NCI-H446 treated with DMSO at 0.1 percent for 48 hours (cell line): ENCODE measurements at regions not wholly inside any gene's neighbourhood (a gene's known extent, or its start where the extent isn't known, plus 50 kb on each side); places are given as distances from the start of the nearest gene placed in this dataset.

ENCODE experiments used
- DNase-seq: peaks from one replicate; lab custom pipeline; 2025; lab: John Stamatoyannopoulos, UW

DNA sequence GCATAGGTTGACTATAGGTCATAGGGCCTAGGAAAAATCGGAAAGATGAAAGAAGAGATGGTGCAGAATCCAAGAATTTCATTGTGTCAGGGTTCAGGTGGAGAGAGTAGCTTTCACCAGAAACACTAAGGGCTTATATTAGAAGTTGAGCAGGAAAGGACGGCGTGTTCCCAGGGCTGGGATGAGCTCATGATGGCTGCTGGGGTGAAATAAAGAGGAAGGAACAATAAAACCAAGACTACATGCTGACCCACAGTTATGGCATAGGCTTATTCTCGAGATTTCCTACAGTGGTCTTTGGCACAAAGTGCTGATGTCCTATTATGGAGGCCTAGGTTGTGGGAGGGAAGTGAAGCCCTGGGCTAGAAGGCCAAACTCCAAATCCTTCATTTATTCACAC is 195.8 kb downstream of the PTEN start:
- no peak for DNase-seq

DNA sequence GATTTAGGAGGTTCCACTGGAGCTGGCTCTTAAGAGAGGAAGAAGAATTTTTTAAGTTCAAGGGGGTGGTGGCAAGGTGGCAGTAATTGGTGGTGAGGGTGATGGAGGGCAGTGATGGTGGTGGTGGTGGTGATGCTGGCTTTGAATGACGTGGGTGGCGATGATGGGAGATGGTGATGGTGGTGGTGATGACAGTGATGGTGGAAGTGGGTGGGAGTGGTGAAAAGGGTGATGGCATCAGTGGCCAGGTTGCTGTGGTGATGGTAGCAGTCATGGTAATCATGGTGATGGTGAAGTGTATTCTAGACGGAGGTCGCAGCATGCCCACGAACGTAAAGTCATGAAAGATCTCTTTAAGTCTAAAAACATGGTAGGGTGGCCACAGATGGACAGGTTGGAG is 197.3 kb downstream of the PTEN start:
- DNase-seq: no peak

- DNase-seq: no peak
Observed at GRCh38 chr10:88062385-88062784, 199.0 kb downstream of the PTEN start.

DNA sequence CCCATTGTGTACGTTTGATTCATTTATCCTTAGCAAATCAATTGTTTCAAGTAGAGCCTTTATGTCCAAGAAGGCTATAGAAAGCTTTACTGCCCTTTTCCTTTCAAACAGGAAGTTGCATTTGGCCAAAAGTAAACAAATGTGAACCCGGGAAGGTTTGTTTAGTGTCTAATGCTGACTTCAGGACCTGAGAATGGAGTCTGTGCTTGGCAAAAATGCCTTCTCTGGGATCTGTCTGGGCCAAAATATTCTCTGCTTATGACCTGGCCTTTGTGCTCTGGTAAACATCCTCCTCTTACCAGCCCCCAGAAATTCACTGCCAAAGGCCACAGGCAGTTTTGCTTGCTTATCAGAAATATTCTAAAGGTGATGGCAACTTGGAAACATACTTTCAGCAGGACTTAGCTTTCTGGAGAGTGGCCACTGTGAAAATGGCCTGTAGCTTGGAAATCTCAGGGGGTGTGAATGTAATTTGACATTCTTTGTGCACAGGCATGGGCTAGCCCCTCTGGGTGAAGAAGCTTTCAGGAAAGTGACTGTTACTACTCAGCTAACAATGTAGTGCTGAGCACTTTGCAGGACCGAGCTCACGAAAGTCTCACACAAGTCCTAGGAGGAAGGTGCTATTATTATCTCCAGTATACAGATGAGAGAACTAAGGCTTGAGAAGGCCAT is 199.5 kb downstream of the PTEN start:
- no peak for DNase-seq

DNA sequence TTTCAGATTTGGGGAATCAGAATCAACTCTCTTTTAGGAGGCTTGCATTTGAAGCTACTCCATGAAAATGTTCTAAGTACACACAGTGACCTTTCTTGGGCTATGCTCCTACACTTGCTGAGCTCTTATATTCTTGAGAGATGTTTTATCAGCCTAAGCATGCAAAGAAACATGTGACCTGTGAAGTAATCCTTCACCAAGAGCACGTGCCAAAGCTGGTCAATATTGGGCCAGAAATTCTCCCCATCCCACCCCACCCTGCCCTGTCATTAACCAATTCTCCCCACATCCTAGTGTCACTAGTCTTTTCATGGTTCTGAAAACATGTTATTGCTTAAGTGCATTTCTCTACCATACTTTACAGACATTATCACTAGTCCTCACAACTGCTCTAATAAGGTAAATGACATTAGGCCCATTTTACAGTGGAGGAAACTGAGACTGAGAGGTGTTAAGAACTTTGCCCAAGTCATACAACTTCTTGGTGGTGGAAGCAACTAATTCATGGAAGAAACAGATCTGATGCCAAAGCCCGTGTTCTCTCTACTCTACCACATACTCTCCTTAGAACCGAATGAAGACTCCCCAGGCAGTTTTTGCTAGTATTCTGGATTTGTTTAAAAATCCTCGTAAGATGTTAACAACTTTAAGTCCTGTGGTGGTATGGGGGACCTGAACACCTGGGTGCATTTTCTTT is 200.6 kb downstream of the PTEN start:
- DNase-seq: no peak

- peak; percentile 24 for DNase-seq
Observed at GRCh38 chr10:88064608-88065382, 201.4 kb downstream of the PTEN start.

DNA sequence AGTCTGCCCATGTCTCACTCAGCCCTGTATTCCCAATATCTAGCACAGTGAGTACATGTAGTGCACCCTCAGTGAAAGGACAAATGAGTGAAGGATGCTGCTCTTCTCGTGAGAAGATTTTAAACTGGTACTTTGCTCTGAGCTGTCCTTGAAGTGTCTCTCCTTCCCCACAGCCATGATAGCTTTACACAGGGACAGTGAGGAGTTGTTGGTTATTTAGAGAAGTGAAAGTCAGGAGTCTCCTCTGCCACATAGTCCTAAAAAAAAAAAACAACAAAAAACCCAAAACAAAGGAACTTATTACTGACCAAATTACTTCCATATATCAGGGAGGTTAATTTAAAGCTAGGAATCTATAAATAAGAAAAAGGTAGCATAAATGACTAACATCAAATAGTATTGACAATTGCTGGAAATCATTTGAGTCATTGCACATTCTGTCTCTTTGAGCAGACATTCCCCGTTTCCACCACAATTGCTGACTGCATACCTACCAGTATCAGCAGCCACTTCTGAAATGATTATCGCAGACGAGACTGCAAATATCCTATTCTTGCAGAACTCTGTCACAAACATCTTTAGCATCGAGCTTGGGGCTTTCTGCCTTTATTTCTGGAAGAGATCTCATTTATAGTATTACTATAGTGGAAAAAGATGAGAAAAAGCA is 202.1 kb downstream of the PTEN start:
- DNase-seq: no peak

DNA sequence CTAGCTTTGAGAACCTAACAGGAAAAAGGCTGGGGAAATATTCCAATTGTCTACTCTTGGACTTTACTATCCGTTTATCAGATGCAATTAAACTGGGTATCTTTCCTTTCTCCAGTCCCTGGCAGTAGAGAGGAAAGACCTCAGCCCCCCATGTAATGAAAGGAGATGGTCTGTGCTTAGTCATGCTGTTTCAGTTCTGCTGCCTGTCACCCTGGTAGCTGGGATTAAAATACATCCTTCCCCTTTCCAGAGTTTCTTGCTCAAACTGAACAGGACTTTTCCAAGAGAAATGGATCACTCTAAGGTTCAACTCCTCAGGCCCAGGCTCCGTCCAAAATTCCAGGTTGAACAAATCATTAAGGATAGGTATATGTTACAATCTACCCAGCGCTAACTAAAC is 202.9 kb downstream of the PTEN start:
- DNase-seq: no peak

DNA sequence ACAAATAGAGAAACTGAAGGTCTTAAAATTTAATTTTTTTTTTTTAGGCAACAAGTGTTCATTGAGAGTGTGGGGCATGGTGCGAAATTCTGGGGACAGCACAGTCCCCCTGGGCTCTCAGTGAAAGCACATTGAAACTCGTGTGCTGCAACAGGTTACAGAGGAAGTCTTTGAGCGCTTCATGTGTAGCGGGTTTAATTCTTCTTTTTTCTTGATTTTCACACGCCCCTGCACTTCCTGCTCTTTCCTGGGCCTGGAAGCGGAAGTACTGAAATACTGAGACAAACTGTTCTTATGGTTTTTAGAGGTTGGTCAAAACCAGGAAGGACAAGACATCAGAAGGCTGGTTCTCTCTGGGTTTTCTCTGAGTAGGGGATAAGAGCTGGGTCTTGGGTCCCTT is 203.5 kb downstream of the PTEN start:
- no peak for DNase-seq

GRCh38 chr10:88067737-88068136 is 204.3 kb downstream of the PTEN start:
- DNase-seq: no peak

GRCh38 chr10:88069338-88069737 is 205.9 kb downstream of the PTEN start:
- no peak for DNase-seq

DNA sequence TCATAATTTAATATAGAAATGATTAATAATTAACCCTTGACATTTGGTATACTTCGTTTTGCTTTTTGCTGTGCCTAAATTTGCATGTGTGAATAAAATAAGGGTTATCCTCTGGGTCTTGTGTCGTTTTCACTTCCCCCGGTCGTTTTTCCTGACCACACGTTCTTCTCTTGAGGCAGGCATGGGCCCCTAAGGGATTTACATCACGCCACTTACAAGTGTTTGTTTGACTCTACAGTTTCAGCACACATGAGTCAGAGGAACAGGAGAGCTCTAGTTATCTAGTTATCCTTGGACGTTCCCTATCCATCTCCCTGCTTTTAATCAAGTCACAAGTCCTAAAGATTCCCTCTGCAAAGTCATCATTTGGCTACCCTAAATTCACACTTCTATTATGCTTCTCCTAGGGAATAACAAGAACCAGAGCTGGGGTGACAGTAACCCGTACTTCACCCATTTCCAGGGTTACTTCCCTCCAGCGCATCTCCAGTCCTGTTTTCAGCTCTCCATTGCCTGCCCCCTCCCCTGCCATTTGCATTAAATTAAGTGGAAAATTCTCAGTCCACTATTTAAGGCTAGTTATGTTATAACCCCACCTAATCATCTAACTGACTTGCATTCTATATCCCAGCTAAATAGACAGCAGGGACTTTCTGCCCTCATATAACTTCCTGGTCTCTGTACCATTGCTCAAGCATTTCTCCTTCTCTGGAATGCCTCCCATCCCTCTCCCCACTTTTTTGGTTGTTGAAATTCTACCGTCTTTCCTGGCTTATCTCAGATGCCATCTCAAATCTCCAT is 206.9 kb downstream of the PTEN start:
- DNase-seq: no peak

DNA sequence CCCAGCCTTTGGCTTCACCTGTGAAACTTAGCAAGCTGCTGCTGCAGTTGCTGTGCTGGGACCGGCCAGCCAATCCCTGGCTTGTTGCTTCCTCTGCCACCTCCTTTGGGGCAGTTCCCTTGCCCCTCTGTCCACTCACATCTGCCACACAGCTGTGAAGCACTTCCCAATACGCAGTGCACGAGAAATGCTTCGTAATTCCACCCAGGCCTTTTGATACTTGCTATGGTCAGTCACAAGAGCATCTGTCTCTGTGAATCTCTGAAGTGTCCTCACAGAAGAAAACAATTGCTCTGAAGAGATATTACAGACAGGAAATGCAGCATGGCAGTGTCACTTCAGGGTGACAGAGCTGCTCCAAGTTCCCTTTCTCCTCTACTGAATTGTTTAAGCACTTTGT is 208.5 kb downstream of the PTEN start:
- DNase-seq: no peak

DNA sequence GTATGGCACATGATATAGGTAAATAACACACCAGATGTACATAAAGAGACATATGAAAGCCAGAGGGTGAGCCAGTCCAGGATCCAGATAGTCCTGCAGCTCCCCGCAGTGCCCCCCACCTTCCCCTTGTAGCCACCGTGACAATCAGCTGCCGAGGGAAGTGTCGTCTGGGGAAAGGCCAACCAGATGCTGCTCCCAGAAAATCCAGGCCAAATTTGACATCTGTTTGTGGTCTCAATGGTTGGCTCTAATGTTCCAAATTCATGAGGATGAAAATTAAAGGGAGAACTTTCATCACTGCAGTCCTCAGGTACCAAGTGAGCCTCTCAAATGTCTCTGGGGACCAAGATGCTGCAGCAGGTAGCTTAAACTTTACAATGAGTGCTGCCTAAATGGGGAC is 210.3 kb downstream of the PTEN start:
- DNase-seq: no peak

- no peak for DNase-seq
Observed at GRCh38 chr10:88074971-88075370, 211.5 kb downstream of the PTEN start.

DNA sequence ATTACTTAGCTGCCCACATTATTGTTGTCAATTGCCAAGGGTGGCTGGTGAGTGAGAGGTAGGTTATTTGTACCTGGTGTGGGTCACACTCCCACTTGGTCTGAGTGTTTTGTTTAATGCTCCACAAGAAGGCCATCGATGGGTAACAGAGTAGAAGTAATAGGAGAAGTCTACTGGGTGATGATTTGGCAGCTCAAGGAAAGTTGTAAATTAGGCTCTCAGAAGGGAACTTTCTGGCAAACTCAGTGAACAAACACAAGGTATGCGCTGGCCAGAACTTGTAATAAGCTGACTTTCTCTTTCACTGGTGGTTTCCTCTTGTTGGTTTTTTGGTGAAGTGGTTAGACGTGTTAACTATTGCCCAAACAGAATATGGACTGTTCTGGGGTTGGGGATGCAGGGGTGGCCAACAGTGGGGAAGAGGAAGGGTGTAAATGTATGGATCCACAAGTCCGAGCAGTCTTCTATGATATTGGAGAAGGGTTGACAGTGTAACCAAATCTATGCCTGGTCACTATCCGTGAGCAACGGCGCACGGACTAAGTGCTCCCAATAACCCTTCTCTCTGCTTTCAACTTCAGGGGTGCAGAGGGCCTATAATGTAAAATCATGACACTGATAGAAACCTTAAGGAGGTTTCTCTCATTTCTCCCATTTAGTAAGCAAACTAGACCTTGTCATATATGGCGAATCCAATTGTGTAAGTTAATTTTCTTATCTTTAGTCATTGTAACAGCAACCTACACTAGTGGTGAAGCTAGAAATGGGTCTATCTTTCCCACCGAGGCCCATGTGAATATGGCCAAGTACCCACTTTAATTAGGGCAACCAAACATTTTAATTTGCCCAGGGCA is 212.8 kb downstream of the PTEN start:
- DNase-seq: peak; percentile 51

DNA sequence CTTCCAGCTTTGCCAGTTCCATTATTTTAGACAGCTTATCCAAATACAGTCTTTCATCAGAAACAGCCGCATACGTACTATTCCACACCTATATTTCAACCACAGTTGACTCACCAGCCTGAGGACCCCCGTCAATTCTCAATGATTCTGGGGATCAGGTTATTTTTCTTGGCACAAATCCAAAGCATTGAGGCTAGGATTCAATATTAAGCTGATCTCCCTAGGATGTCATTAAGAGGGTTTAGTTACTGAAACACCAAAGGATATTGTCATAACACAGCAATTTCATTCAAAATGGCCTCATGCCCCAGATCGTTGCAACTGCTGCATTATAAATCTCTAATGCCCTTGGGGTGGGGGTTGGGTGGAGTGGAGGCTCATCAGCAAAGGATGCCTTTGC is 214.6 kb downstream of the PTEN start:
- no peak for DNase-seq

DNA sequence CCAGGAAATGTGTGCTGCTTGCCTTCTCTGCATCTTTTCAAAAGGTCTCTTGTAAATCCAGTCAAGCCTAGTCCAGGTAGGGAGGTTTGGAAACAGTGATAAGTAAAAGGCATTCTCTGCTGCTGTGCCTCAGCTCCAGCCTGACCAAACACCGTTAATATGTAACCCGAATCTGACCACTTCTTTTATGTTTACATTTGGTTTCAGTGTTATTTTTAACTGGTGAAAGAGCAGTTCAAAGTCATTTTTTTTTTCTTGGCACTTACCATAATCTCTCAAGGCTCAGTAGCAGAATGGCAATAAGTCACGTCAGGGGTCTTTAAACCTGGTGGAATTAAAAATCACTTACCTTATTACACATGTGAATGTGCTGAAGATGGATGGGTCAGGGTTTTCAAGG is 216.8 kb downstream of the PTEN start:
- no peak for DNase-seq

- DNase-seq: peak; percentile 2
Observed at GRCh38 chr10:88081457-88082054, 218.1 kb downstream of the PTEN start.

GRCh38 chr10:88082391-88082790 is 219.0 kb downstream of the PTEN start:
- no peak for DNase-seq
